ENCODE measurements at regions not wholly inside any gene's neighbourhood (a gene's known extent, or its start where the extent isn't known, plus 50 kb on each side); places are given as distances from the start of the nearest gene placed in this dataset.
"Not testable (repeated sequence)": the region's sequence is repeated elsewhere in the genome, so short reads cannot be mapped to it uniquely, and the experiment has no call there.

DNA sequence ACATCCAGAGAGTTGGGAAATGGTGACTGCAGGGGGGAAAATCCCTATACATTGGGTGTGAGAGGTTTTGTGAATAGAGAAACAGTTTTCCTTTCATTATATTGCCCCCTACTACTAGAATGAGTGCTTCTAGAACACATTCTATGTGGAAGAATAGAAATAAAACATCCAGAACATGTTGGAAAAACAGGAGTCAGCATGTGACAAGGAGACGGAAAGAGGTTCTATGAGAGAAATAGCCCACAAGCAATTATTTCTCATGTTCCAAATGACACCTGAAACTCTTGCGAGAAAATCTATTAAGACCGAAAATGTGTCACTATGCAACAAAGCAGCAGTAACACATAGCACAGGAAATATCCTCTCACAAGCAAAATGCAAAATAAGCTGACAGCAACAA is 202.7 kb upstream of the SPOPL start:
- Histone ChIP-seq H3K4me3 (no peak overlapping the region), H3K36me3 (no peaks in the 10 kb centered on the region), H3K4me1 (no peaks in the 10 kb centered on the region), H3K27ac (no peak overlapping the region), H3K27me3 (no peaks in the 10 kb centered on the region), H3K9me3 (no peaks in the 10 kb centered on the region)
- TF ChIP-seq POLR2A (IDR thresholded peaks at IDR 0.05) (no peak), CTCF (IDR thresholded peaks at IDR 0.05) (no peak)
- no peak for DNase-seq

DNA sequence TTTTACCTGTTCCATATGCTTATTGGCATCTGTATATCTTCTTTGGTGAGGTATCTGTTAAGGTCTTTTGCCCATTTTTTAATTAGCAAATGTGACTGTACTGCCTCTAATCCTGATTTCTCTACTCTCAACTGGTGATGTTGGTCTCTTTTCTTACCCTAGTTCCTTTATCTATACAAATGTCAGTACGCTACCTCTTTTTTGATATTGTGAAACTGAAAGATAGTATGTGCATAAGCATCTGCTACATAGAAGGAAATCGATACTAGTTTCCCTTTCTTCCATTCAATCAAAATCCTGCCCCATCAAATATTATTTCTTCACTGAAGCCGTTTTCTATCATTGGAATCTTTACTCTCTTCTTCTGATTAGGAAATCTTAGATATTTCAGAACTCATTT is 194.9 kb upstream of the SPOPL start:
- Histone ChIP-seq H3K4me1 (no peaks in the 10 kb centered on the region), H3K4me3 (no peak overlapping the region), H3K36me3 (no peaks in the 10 kb centered on the region), H3K9me3 (no peaks in the 10 kb centered on the region), H3K27ac (no peak overlapping the region), H3K27me3 (no peaks in the 10 kb centered on the region)
- no peak for DNase-seq
- TF ChIP-seq CTCF (IDR thresholded peaks at IDR 0.05), result no peak
- no peak for TF ChIP-seq POLR2A (IDR thresholded peaks at IDR 0.05)

- no peaks in the 10 kb centered on the region for H3K27me3 ChIP-seq
- H3K9me3 ChIP-seq, result no peaks in the 10 kb centered on the region
- no peak for DNase-seq
- TF ChIP-seq POLR2A (IDR thresholded peaks at IDR 0.05) (no peak), CTCF (IDR thresholded peaks at IDR 0.05) (no peak)
- H3K36me3 ChIP-seq, result no peaks in the 10 kb centered on the region
- no peak overlapping the region for H3K27ac ChIP-seq
- H3K4me1 ChIP-seq, result no peaks in the 10 kb centered on the region
- H3K4me3 ChIP-seq, result no peak overlapping the region
These were observed 194.5 kb upstream of the SPOPL start for GRCh38 chr2:138307099-138307498.

- no peak overlapping the region for H3K4me3 ChIP-seq
- no peaks in the 10 kb centered on the region for H3K36me3 ChIP-seq
- no peaks in the 10 kb centered on the region for H3K27me3 ChIP-seq
- no peak for DNase-seq
- H3K4me1 ChIP-seq, result no peaks in the 10 kb centered on the region
- no peaks in the 10 kb centered on the region for H3K9me3 ChIP-seq
- TF ChIP-seq CTCF (IDR thresholded peaks at IDR 0.05) (no peak), POLR2A (IDR thresholded peaks at IDR 0.05) (no peak)
- no peak overlapping the region for H3K27ac ChIP-seq
These were observed 191.8 kb upstream of the SPOPL start for GRCh38 chr2:138309760-138310159.

GRCh38 chr2:138312061-138312460 is 189.5 kb upstream of the SPOPL start:
- TF ChIP-seq POLR2A (IDR thresholded peaks at IDR 0.05), result no peak
- TF ChIP-seq CTCF (IDR thresholded peaks at IDR 0.05), result no peak
- Histone ChIP-seq H3K27me3 (no peaks in the 10 kb centered on the region), H3K4me1 (no peaks in the 10 kb centered on the region), H3K27ac (no peak overlapping the region), H3K36me3 (no peaks in the 10 kb centered on the region), H3K9me3 (no peaks in the 10 kb centered on the region), H3K4me3 (no peak overlapping the region)
- DNase-seq, result no peak

DNA sequence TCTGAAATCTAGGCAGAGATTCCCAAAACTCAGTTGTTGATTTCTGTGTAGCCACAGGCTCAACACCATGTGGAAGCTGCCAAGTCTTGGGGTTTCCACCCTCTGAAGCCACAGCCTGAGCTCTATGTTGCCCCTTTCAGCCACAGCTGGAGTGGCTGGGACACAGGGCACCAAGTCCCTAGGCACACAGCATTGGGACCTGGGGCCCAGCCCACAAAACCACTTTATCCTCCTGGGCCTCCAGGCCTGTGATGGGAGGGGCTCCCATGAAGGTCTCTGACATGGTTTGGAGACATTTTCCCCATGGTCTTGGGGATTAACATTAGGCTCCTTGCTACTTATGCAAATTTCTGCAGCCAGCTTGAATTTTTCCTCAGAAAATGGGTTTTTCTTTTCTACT is 186.0 kb upstream of the SPOPL start:
- not testable (repeated sequence) for H3K4me3 ChIP-seq, H3K36me3 ChIP-seq, H3K4me1 ChIP-seq, H3K27ac ChIP-seq, H3K9me3 ChIP-seq, DNase-seq, H3K27me3 ChIP-seq

Data from Peyer's patch (tissue), 4 donors.